A549 (cell line): ENCODE measurements at regions not wholly inside any gene's neighbourhood (a gene's known extent, or its start where the extent isn't known, plus 50 kb on each side); places are given as distances from the start of the nearest gene placed in this dataset.
"Not testable (repeated sequence)": the region's sequence is repeated elsewhere in the genome, so short reads cannot be mapped to it uniquely, and the experiment has no call there.

ENCODE experiments used
- SMC3 ChIP-seq: fragments of >200 bp; sonication (Bioruptor Twin); formaldehyde crosslinking; IDR thresholded peaks from 3 replicates; pipeline ENCODE4 v1.6.1; 2018; ENCODE audit warnings: inconsistent platforms
- TF ChIP-seq, protein P1 (sequence below): IDR thresholded peaks from 2 replicates; pipeline ENCODE4 v1.6.1; 2012
- TF ChIP-seq, protein P2 (sequence below): fragments of >200 bp; sonication (Bioruptor Twin); formaldehyde crosslinking; IDR thresholded peaks from 3 replicates; pipeline ENCODE4 v1.5.1; 2016

DNA sequence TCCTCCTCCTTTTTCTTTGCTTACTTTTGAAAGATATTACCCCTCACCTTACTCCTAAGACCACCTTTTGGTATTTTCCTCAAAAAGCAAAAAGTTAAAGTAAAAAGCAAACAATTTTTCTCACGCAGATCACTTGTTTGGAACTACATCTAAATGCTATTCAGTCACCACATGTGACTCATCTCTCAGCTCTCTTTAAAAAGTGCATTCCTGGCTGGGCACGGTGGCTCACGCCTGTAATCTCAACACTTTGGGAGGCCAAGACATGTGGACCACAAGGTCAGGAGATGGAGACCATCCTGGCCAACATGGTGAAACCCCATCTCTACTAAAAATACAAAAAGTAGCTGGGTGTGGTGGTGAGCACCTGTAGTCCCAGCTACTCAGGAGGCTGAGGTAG, 218.0 kb downstream of the HS3ST3B1 start:
- TF ChIP-seq, protein P1, sequence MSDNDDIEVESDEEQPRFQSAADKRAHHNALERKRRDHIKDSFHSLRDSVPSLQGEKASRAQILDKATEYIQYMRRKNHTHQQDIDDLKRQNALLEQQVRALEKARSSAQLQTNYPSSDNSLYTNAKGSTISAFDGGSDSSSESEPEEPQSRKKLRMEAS, result not testable (repeated sequence)
- TF ChIP-seq SMC3, result not testable (repeated sequence)
- TF ChIP-seq, protein P2, sequence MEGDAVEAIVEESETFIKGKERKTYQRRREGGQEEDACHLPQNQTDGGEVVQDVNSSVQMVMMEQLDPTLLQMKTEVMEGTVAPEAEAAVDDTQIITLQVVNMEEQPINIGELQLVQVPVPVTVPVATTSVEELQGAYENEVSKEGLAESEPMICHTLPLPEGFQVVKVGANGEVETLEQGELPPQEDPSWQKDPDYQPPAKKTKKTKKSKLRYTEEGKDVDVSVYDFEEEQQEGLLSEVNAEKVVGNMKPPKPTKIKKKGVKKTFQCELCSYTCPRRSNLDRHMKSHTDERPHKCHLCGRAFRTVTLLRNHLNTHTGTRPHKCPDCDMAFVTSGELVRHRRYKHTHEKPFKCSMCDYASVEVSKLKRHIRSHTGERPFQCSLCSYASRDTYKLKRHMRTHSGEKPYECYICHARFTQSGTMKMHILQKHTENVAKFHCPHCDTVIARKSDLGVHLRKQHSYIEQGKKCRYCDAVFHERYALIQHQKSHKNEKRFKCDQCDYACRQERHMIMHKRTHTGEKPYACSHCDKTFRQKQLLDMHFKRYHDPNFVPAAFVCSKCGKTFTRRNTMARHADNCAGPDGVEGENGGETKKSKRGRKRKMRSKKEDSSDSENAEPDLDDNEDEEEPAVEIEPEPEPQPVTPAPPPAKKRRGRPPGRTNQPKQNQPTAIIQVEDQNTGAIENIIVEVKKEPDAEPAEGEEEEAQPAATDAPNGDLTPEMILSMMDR, result not testable (repeated sequence)
